Central memory CD8-positive, alpha-beta T cell (primary cell): ENCODE measurements at regions not wholly inside any gene's neighbourhood (a gene's known extent, or its start where the extent isn't known, plus 50 kb on each side); places are given as distances from the start of the nearest gene placed in this dataset.
"Not testable (repeated sequence)": the region's sequence is repeated elsewhere in the genome, so short reads cannot be mapped to it uniquely, and the experiment has no call there.

Experiments used
- ATAC-seq: fragments of 150-1000 bp; cut with Tn5 transposase; replicated peaks from 2 replicates; pipeline ENCODE4 v1.10.0; 2022; ENCODE audit warnings: mild to moderate bottlenecking, moderate FRiP score, moderate number of reproducible peaks; ENCODE audit not compliant: poor library complexity, severe bottlenecking; ENCODE audit errors: extremely low read depth
- DNase-seq, 2 donors: peaks; one replicate each; pipeline ENCODE4 v3.0.0; 2021; ENCODE audit warnings: low spot score in 2 of 2
- H3K27ac Mint-ChIP-seq: one replicate; pipeline ENCODE4 v1.8.0; 2022; ENCODE audit warnings: low read depth, mild to moderate bottlenecking, moderate library complexity, mixed read lengths
- H3K27me3 Mint-ChIP-seq: one replicate; pipeline ENCODE4 v1.8.0; 2022; ENCODE audit warnings: mixed read lengths
- H3K36me3 Mint-ChIP-seq: one replicate; pipeline ENCODE4 v1.8.0; 2022; ENCODE audit warnings: mild to moderate bottlenecking, moderate library complexity, mixed read lengths; ENCODE audit not compliant: insufficient read depth
- H3K4me1 Mint-ChIP-seq: one replicate; pipeline ENCODE4 v1.8.0; 2022; ENCODE audit warnings: mixed read lengths
- H3K4me3 Mint-ChIP-seq: one replicate; pipeline ENCODE4 v1.8.0; 2022; ENCODE audit warnings: mild to moderate bottlenecking, moderate library complexity, mixed read lengths
- H3K9me3 Mint-ChIP-seq: one replicate; pipeline ENCODE4 v1.8.0; 2022; ENCODE audit warnings: mixed read lengths

DNA sequence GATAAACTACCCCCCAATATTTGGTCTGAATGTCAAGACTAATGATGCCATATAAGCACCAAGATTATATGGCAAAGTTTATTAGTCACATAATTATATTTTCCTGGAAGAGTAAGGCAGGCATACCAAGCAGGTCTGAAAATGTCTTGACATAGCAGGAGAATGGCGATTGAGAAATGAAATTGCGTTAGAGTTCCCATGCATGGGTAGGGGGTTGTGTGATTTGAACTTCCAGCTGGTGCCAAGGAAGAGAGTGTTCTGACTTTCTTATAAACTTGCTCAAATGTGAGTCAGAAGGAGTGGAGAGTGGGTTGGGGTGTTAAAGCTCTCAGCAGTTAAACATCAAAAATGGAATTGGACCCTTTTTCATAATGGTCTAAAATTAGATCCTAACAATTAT is 1200.6 kb upstream of the ACO1 start:
- ATAC-seq (no peak), DNase-seq (no peak)
- peaks cover 5% of the 10 kb centered on the region for H3K9me3 Mint-ChIP-seq
- no peaks in the 10 kb centered on the region for H3K27me3 Mint-ChIP-seq
- H3K4me3 Mint-ChIP-seq, result no peak overlapping the region
- no peak overlapping the region for H3K27ac Mint-ChIP-seq
- no peaks in the 10 kb centered on the region for H3K4me1 Mint-ChIP-seq
- H3K36me3 Mint-ChIP-seq, result no peaks in the 10 kb centered on the region

DNA sequence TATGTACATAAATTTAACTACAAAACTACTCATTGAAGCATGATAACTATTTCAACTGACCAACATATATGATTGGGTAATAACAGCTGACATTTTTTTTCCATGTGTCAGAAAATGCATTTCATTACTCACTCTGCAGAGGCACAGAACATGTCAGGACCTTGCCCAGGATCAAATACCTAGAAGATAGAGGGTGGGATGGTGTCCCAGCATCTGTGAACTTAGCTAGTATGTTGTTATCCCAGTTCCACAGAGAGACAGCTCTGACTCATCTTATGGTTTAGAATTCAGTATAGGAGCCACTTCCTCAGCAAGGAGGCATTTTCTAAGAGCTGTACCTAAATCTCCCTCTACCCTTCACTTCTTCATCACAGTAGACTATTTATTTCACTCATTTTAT is 1198.6 kb upstream of the ACO1 start:
- Mint-ChIP-seq H3K4me1 (no peaks in the 10 kb centered on the region), H3K36me3 (no peaks in the 10 kb centered on the region), H3K4me3 (no peak overlapping the region), H3K27ac (no peak overlapping the region), H3K27me3 (no peaks in the 10 kb centered on the region), H3K9me3 (no peaks in the 10 kb centered on the region)
- no peak for ATAC-seq
- no peak for DNase-seq

GRCh38 chr9:31188496-31188895 is 1195.9 kb upstream of the ACO1 start:
- Mint-ChIP-seq H3K27me3 (no peaks in the 10 kb centered on the region), H3K4me1 (no peaks in the 10 kb centered on the region), H3K4me3 (no peak overlapping the region), H3K36me3 (no peaks in the 10 kb centered on the region), H3K27ac (no peak overlapping the region), H3K9me3 (no peaks in the 10 kb centered on the region)
- ATAC-seq (no peak), DNase-seq (no peak)

DNA sequence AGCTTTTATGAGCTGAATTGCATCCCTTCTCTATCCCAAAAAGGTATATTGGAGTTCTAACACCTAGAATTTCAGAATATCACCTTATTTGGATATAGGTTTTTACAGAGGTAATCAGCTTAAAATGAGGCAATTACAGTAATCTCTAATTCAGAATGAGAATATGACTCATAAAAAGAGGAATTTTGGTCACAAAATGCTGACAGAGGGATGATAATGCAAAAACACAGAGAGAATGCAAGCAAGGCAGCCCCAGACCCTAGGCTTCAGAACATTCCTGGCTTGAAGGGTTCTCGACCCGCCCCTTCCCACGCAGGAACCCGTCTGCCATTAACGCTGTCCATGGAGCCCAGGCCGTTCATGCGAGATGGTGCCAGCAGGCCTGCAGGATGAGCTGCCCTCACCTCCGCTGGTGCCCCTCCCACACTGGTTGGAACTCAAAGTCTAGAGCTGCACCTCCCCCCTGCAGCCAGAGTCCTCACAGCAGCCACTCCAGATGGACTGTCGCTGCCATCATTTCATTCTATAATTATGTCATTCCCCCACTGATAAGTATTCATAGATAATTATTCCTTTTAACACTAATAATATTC is 1173.4 kb upstream of the ACO1 start:
- no peaks in the 10 kb centered on the region for H3K4me1 Mint-ChIP-seq
- no peak overlapping the region for H3K27ac Mint-ChIP-seq
- ATAC-seq (peak; percentile 54), DNase-seq (no peak)
- peaks cover 5% of the 10 kb centered on the region for H3K9me3 Mint-ChIP-seq
- no peak overlapping the region for H3K4me3 Mint-ChIP-seq
- H3K36me3 Mint-ChIP-seq, result peaks cover 1% of the 10 kb centered on the region
- no peaks in the 10 kb centered on the region for H3K27me3 Mint-ChIP-seq

- not testable (repeated sequence) for H3K27ac Mint-ChIP-seq, H3K27me3 Mint-ChIP-seq, H3K36me3 Mint-ChIP-seq, H3K4me1 Mint-ChIP-seq, H3K4me3 Mint-ChIP-seq, H3K9me3 Mint-ChIP-seq, DNase-seq, ATAC-seq
Measured at GRCh38 chr9:31229976-31230375, 1154.5 kb upstream of the ACO1 start.

DNA sequence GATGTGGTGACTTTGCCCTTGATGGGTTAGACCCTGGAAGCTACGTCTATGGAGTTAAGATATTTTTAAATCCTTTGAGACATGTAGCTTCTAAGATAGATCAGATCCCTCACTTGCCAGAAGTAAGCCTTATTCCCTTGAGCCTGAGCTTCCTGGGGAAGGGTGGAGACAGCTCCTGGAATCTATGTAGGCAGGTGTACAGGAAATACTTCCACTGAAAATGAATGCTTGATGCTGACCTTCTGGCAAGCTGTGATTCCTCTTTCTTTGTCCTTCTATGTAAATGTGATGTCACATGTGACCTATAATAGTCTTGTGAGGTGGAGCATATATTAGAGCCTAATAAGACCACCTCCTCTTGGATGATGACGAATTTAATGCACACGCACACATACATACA is 1152.0 kb upstream of the ACO1 start:
- H3K9me3 Mint-ChIP-seq, result peaks cover 7% of the 10 kb centered on the region

DNA sequence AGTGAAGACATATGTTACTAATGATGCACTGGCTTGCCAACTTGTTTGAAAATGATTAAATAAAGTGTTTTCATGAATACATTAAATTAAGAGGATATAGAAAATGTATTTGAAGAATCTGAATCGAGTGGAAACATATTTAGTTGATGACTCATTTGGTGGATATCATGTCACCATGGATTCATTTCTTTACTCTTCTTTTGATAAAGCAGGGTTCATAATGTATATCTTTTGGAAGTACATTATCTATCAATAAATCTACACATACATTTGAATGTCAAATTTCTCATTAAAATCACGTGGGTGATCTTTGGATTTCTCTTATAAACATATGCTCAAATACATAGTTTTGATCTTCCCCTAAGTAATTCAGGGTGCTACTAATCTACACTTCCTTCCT is 1148.1 kb upstream of the ACO1 start:
- no peak overlapping the region for H3K27ac Mint-ChIP-seq
- H3K4me3 Mint-ChIP-seq, result no peak overlapping the region
- ATAC-seq, result no peak
- H3K9me3 Mint-ChIP-seq, result no peaks in the 10 kb centered on the region
- DNase-seq, result no peak
- peaks cover 2% of the 10 kb centered on the region for H3K36me3 Mint-ChIP-seq
- H3K27me3 Mint-ChIP-seq, result no peaks in the 10 kb centered on the region
- peaks cover 14% of the 10 kb centered on the region for H3K4me1 Mint-ChIP-seq

More for the DNA sequence above, 1152.0 kb upstream of the ACO1 start:
- ATAC-seq, result no peak
- DNase-seq, result no peak
- H3K4me3 Mint-ChIP-seq, result no peak overlapping the region
- no peaks in the 10 kb centered on the region for H3K27me3 Mint-ChIP-seq
- H3K4me1 Mint-ChIP-seq, result peaks cover 5% of the 10 kb centered on the region
- no peak overlapping the region for H3K27ac Mint-ChIP-seq
- H3K36me3 Mint-ChIP-seq, result no peaks in the 10 kb centered on the region

- no peaks in the 10 kb centered on the region for H3K27me3 Mint-ChIP-seq
- peaks cover under 1% of the 10 kb centered on the region for H3K4me1 Mint-ChIP-seq
- H3K27ac Mint-ChIP-seq, result no peak overlapping the region
- H3K36me3 Mint-ChIP-seq, result peaks cover 2% of the 10 kb centered on the region
- DNase-seq (no peak), ATAC-seq (no peak)
- H3K4me3 Mint-ChIP-seq, result no peak overlapping the region
- H3K9me3 Mint-ChIP-seq, result no peaks in the 10 kb centered on the region
Measured at GRCh38 chr9:31243386-31243785, 1141.1 kb upstream of the ACO1 start.

DNA sequence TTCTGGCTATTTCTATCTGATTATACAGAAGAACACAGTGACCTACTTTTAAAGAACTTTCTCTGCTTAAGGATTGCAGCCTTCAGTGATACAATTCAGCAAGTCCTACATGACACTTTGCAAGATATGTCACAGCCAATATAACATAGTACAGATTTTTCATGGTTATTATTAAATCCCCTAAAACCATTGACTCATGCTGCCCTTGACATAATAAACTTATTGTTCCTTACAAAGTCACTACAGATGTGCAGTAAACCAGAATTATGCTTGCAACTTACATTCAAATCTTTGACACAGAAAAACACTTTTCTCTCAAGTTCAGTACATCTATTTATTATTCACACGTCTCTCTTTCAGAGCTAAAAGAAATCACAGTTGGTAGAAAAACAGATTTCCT is 1136.3 kb upstream of the ACO1 start:
- DNase-seq (no peak), ATAC-seq (no peak)
- peaks cover 9% of the 10 kb centered on the region for H3K27me3 Mint-ChIP-seq

DNA sequence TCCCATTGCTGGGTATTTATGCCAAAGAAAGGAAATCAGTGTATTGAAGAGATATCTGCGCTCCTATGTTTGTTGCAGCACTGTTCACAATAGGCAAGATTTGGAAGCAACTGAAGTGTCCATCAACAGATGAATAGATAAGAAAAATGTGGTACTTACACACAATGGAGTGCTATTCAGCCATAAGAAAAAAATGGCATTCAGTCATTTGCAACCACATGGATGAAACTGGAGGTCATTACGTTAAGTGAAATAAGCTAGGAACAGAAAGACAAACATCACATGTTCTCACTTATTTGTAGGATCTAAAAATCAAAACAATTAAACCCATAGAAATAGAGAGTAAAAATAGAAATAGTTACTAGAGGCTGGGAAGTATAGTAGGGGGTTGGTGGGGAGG is 1133.1 kb upstream of the ACO1 start:
- Mint-ChIP-seq H3K4me3 (no peak overlapping the region), H3K27ac (no peak overlapping the region), H3K27me3 (peaks cover 9% of the 10 kb centered on the region), H3K36me3 (no peaks in the 10 kb centered on the region), H3K4me1 (no peaks in the 10 kb centered on the region), H3K9me3 (peaks cover 4% of the 10 kb centered on the region)
- DNase-seq (no peak), ATAC-seq (no peak)

More for the DNA sequence above, 1136.3 kb upstream of the ACO1 start:
- no peaks in the 10 kb centered on the region for H3K9me3 Mint-ChIP-seq
- no peaks in the 10 kb centered on the region for H3K36me3 Mint-ChIP-seq
- H3K27ac Mint-ChIP-seq, result no peak overlapping the region
- H3K4me3 Mint-ChIP-seq, result no peak overlapping the region
- H3K4me1 Mint-ChIP-seq, result no peaks in the 10 kb centered on the region

GRCh38 chr9:31253800-31254762 is 1130.4 kb upstream of the ACO1 start:
- H3K36me3 Mint-ChIP-seq, result no peaks in the 10 kb centered on the region
- DNase-seq, result no peak
- no peak overlapping the region for H3K4me3 Mint-ChIP-seq
- H3K27ac Mint-ChIP-seq, result no peak overlapping the region
- H3K27me3 Mint-ChIP-seq, result peaks cover 9% of the 10 kb centered on the region
- H3K4me1 Mint-ChIP-seq, result no peaks in the 10 kb centered on the region
- H3K9me3 Mint-ChIP-seq, result peaks cover 4% of the 10 kb centered on the region
- no peak for ATAC-seq

GRCh38 chr9:31255211-31255610 is 1129.2 kb upstream of the ACO1 start:
- Mint-ChIP-seq H3K27me3 (peaks cover 2% of the 10 kb centered on the region), H3K4me1 (peaks cover 6% of the 10 kb centered on the region), H3K4me3 (no peak overlapping the region), H3K9me3 (peaks cover 4% of the 10 kb centered on the region), H3K36me3 (no peaks in the 10 kb centered on the region), H3K27ac (no peak overlapping the region)
- ATAC-seq, result no peak
- no peak for DNase-seq

DNA sequence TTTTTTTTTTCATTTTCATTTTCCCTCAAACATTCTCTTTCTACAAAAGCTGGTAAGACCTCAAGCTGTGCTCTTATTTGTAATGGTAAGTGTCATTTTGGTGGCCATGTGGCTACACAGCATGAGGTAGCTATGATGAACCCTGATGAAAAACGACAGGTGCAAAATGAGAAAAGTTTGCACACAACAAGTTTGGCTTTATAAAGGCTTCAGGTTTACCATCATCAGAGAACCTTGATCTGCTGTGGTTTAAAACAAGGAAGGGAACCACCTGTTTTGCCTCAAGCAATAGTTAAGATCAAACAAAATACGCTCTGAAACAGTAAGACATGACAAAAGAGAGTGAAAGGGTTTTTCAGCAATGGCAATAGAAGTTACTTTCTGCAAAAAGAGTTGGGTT is 1124.6 kb upstream of the ACO1 start:
- ATAC-seq (peak; percentile 78), DNase-seq (no peak)
- Mint-ChIP-seq H3K4me1 (peaks cover 7% of the 10 kb centered on the region), H3K36me3 (no peaks in the 10 kb centered on the region), H3K27ac (no peak overlapping the region), H3K9me3 (no peaks in the 10 kb centered on the region), H3K4me3 (peak overlapping the region; percentile 36), H3K27me3 (no peaks in the 10 kb centered on the region)
